Mesodermal cell (in vitro differentiated cells): ENCODE measurements at regions not wholly inside any gene's neighbourhood (a gene's known extent, or its start where the extent isn't known, plus 50 kb on each side); places are given as distances from the start of the nearest gene placed in this dataset.

ENCODE experiments used
- H3K27ac ChIP-seq: 2 replicates; pipeline ENCODE4 v1.7.0; 2013; ENCODE audit warnings: mild to moderate bottlenecking, low read depth, low read length, moderate library complexity; ENCODE audit not compliant: severe bottlenecking
- H3K36me3 ChIP-seq: 2 replicates; pipeline ENCODE4 v1.7.1; 2013; ENCODE audit warnings: mild to moderate bottlenecking, low read length, moderate library complexity; ENCODE audit not compliant: control insufficient read depth, insufficient read depth
- H3K4me1 ChIP-seq: one replicate; pipeline ENCODE4 v1.7.1; 2013; ENCODE audit warnings: mild to moderate bottlenecking, low read length; ENCODE audit not compliant: insufficient read depth, control insufficient read depth, poor library complexity, severe bottlenecking
- H3K4me3 ChIP-seq: 2 replicates; pipeline ENCODE4 v1.7.0; 2013; ENCODE audit warnings: low read length, control low read depth, mild to moderate bottlenecking; ENCODE audit not compliant: insufficient read depth, poor library complexity, severe bottlenecking; ENCODE audit errors: extremely low read depth
- H3K9me3 ChIP-seq: 2 replicates; pipeline ENCODE4 v1.7.1; 2013; ENCODE audit warnings: mild to moderate bottlenecking, low read length, moderate library complexity; ENCODE audit not compliant: control insufficient read depth
- WGBS, 2 experiments: methylation state at CpG; one replicate each; pipeline ENCODE4 v1.1.5; 2013; ENCODE audit warnings: missing lambda C conversion rate in 2 of 2; ENCODE audit not compliant: insufficient coverage in 2 of 2; 5-methylcytosine and 5-hydroxymethylcytosine counted together

GRCh38 chr10:52644373-52645186 lies 128.0 kb downstream of the MBL2 start:
- no peaks in the 10 kb centered on the region for H3K36me3 ChIP-seq
- H3K4me1 ChIP-seq, result no peaks in the 10 kb centered on the region
- no peaks in the 10 kb centered on the region for H3K9me3 ChIP-seq
- no peak overlapping the region for H3K27ac ChIP-seq
- WGBS, 2 experiments, result 0 to 20% methylated on average over 1 of the region's 3 CpGs
- no peak overlapping the region for H3K4me3 ChIP-seq

- H3K9me3 ChIP-seq, result no peaks in the 10 kb centered on the region
- WGBS, 2 experiments, result 49 to 58% methylated on average over 4 of the region's 4 CpGs
- no peaks in the 10 kb centered on the region for H3K4me1 ChIP-seq
- no peak overlapping the region for H3K4me3 ChIP-seq
- H3K27ac ChIP-seq, result no peak overlapping the region
- H3K36me3 ChIP-seq, result no peaks in the 10 kb centered on the region
Measured at GRCh38 chr10:52645187-52645758, 127.3 kb downstream of the MBL2 start.

- Histone ChIP-seq H3K9me3 (no peaks in the 10 kb centered on the region), H3K27ac (no peak overlapping the region), H3K36me3 (no peaks in the 10 kb centered on the region), H3K4me1 (no peaks in the 10 kb centered on the region), H3K4me3 (no peak overlapping the region)
- 86 to 100% methylated on average over 1 of the region's 1 CpG for WGBS, 2 experiments
Measured at GRCh38 chr10:52649511-52649910, 123.1 kb downstream of the MBL2 start.

GRCh38 chr10:52650873-52651272 lies 121.7 kb downstream of the MBL2 start:
- Histone ChIP-seq H3K4me3 (no peak overlapping the region), H3K36me3 (no peaks in the 10 kb centered on the region), H3K9me3 (no peaks in the 10 kb centered on the region), H3K27ac (no peak overlapping the region), H3K4me1 (no peaks in the 10 kb centered on the region)
- 72 to 95% methylated on average over 4 of the region's 4 CpGs for WGBS, 2 experiments

- WGBS, 2 experiments, result 38 to 100% methylated on average over 1 to 2 of the region's 3 CpGs
- no peaks in the 10 kb centered on the region for H3K4me1 ChIP-seq
- H3K4me3 ChIP-seq, result no peak overlapping the region
- H3K27ac ChIP-seq, result no peak overlapping the region
- H3K36me3 ChIP-seq, result no peaks in the 10 kb centered on the region
- no peaks in the 10 kb centered on the region for H3K9me3 ChIP-seq
Measured at GRCh38 chr10:52651293-52651692, 121.3 kb downstream of the MBL2 start.

- 92 to 94% methylated on average over 3 to 4 of the region's 7 CpGs for WGBS, 2 experiments
- Histone ChIP-seq H3K36me3 (no peaks in the 10 kb centered on the region), H3K4me3 (no peak overlapping the region), H3K4me1 (no peaks in the 10 kb centered on the region), H3K9me3 (no peaks in the 10 kb centered on the region), H3K27ac (no peak overlapping the region)
Measured at GRCh38 chr10:52652431-52653262, 119.9 kb downstream of the MBL2 start.

GRCh38 chr10:52653263-52653909 lies 119.2 kb downstream of the MBL2 start:
- Histone ChIP-seq H3K4me1 (no peaks in the 10 kb centered on the region), H3K4me3 (no peak overlapping the region), H3K27ac (no peak overlapping the region), H3K36me3 (no peaks in the 10 kb centered on the region), H3K9me3 (no peaks in the 10 kb centered on the region)
- 73 to 74% methylated on average over 3 of the region's 5 CpGs for WGBS, 2 experiments

- 80 to 100% methylated on average over 1 of the region's 2 CpGs for WGBS, 2 experiments
- no peak overlapping the region for H3K27ac ChIP-seq
- H3K4me3 ChIP-seq, result no peak overlapping the region
- H3K4me1 ChIP-seq, result no peaks in the 10 kb centered on the region
- no peaks in the 10 kb centered on the region for H3K36me3 ChIP-seq
- H3K9me3 ChIP-seq, result no peaks in the 10 kb centered on the region
Measured at GRCh38 chr10:52654201-52654600, 118.4 kb downstream of the MBL2 start.

- Histone ChIP-seq H3K4me3 (no peak overlapping the region), H3K4me1 (no peaks in the 10 kb centered on the region), H3K36me3 (no peaks in the 10 kb centered on the region), H3K9me3 (no peaks in the 10 kb centered on the region), H3K27ac (no peak overlapping the region)
- 80 to 100% methylated on average over 1 of the region's 3 CpGs for WGBS, 2 experiments
Measured at GRCh38 chr10:52658112-52658511, 114.5 kb downstream of the MBL2 start.

- no peaks in the 10 kb centered on the region for H3K9me3 ChIP-seq
- H3K36me3 ChIP-seq, result no peaks in the 10 kb centered on the region
- H3K4me3 ChIP-seq, result no peak overlapping the region
- 80% methylated on average over 1 of the region's 1 CpG; no CpG with 5 or more reads in 1 of the 2 experiments for WGBS, 2 experiments
- no peak overlapping the region for H3K27ac ChIP-seq
- H3K4me1 ChIP-seq, result no peaks in the 10 kb centered on the region
Measured at GRCh38 chr10:52659085-52659484, 113.5 kb downstream of the MBL2 start.
